ENCODE measurements at regions not wholly inside any gene's neighbourhood (a gene's known extent, or its start where the extent isn't known, plus 50 kb on each side); places are given as distances from the start of the nearest gene placed in this dataset.

GRCh38 chr1:213521206-213521605 lies 466.6 kb upstream of the PROX1 start:
- H3K4me3 ChIP-seq (ENCODE audit: low read depth, low read length) = no peak overlapping the region
- TF ChIP-seq CTCF (IDR thresholded peaks at IDR 0.05; ENCODE audit: low read depth, low read length, missing control alignments) = no peak
- no peak for DNase-seq (ENCODE audit: low read depth)

GRCh38 chr1:213523781-213524398 lies 463.9 kb upstream of the PROX1 start:
- TF ChIP-seq CTCF (IDR thresholded peaks at IDR 0.05; ENCODE audit: low read depth, low read length, missing control alignments) = no peak
- H3K4me3 ChIP-seq (ENCODE audit: low read depth, low read length) = no peak overlapping the region
- no peak for DNase-seq (ENCODE audit: low read depth)

- no peak for DNase-seq (ENCODE audit: low read depth)
These were observed 461.5 kb upstream of the PROX1 start for GRCh38 chr1:213526306-213526705.

DNA sequence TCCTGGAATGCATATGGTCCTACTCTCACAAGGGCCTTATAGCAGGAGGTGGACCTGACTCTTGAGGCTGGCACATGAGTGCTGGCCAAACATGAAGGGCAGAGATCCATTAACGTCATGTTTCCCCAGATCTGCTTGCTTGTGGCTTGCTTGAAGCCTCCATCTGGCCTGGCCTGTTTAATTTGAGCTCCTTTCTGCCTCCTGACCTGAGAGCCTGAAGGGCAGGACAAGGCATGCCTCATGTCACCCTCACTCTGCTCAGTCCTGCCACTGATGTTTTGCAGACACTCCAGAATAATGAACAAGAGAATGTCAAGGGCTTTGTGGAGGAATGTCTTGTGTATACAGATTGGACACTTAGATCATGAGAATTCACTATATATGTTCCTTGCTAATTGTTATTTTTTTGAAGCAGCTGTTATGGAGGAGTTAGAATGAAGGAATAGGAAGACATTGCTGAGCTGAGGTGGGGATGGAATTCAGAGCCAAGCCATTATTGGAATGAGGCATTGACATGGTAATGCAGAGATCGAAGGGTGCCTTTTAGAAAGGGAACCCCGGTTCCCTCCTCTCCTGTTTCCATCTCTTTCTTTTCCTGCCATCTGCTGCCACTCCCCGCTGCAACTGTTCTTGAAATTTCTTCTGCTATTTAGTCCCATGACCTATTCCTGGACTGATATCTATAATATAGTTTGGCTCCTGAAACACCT lies 457.0 kb upstream of the PROX1 start:
- H3K4me3 ChIP-seq (ENCODE audit: low read depth, low read length) = no peak overlapping the region
- DNase-seq (ENCODE audit: low read depth) = no peak
- TF ChIP-seq CTCF (IDR thresholded peaks at IDR 0.05; ENCODE audit: low read depth, low read length, missing control alignments) = no peak

More at GRCh38 chr1:213526306-213526705, 461.5 kb upstream of the PROX1 start:
- TF ChIP-seq CTCF (IDR thresholded peaks at IDR 0.05; ENCODE audit: low read depth, low read length, missing control alignments) = no peak
- H3K4me3 ChIP-seq (ENCODE audit: low read depth, low read length) = no peak overlapping the region

DNA sequence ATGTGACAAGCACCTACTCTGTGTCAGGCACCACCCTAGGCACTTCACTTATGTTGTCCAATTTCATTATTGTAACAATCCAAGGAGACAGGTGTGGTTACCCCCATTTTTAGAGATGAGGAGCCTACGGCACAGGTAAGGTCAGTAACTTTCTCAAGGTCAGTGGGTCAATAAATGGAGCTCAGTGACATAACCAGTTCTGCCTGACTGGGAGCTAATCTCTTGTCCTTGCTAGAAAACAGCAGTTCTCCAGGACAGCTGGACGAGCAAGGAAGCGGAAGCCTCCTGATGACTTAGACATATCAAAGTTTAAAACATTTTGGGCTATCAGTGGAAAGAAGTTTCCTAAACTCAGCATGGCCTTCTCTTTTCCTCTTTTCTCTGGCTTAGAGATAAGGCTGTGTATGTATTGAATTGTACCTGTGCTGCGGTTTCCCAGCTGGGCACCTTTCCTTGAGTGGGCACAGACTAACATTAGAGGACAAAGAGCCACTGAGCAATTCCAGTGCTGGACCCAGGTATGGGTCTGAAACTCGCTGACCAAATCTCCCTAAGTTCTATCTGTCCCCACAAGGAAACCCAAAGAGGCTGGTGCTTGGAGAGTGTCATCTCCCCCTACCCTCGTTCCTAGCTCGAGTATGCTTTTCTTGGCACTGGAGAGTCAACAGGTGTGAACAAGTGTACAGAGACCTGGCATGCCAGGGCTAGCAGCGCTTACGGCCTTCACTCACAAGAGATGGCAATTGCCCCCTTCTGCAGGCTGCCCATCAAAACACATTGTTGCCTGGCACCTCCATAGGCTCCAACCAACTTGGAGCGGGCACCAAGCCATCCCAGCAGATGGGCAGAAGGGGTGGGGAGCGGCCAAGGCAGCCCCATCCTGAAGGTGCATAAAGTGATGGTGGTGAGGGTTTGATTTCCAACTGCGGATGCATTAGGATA lies 456.1 kb upstream of the PROX1 start:
- TF ChIP-seq CTCF (IDR thresholded peaks at IDR 0.05; ENCODE audit: low read depth, low read length, missing control alignments) = no peak
- no peak overlapping the region for H3K4me3 ChIP-seq (ENCODE audit: low read depth, low read length)
- DNase-seq (ENCODE audit: low read depth) = no peak

DNA sequence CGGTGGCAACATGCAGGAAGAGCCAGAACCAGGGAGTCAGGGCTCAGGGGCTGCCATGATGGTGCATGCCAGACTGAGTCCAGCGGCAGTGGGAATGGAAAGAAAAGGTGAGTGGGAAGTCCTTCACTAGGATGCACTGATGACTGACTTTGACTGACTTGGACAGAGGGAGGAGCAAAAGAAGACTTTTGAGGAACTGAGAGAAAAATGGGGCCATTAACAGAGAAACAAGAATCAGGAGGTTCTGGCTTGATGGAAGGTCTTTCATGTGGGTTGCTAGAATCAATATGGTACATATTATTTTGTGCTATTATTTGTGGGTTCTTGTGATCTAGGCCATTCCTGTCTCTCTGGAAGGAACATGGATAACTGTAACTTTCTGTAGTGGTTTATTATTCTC lies 454.6 kb upstream of the PROX1 start:
- no peak for DNase-seq (ENCODE audit: low read depth)
- H3K4me3 ChIP-seq (ENCODE audit: low read depth, low read length) = no peak overlapping the region
- no peak for TF ChIP-seq CTCF (IDR thresholded peaks at IDR 0.05; ENCODE audit: low read depth, low read length, missing control alignments)

Measured in GM12864 (cell line).